Heart left ventricle (tissue), 16 donors: ENCODE measurements at regions not wholly inside any gene's neighbourhood (a gene's known extent, or its start where the extent isn't known, plus 50 kb on each side); places are given as distances from the start of the nearest gene placed in this dataset.

Source experiments
- ATAC-seq, 4 donors: fragments of 200-7000 bp; cut with Tn5 transposase; one replicate each; pipeline ENCODE4 v1.9.1; 2020 to 2022; ENCODE audit warnings: moderate library complexity in 4 of 4, mild to moderate bottlenecking in 3 of 4, moderate number of reproducible peaks in 1 of 4
- DNase-seq, 5 donors: peaks; one replicate each; pipeline ENCODE4 v3.0.0-alpha.2; 2020
- H3K27ac ChIP-seq, 12 donors: fragments of 200-600 bp; sonication (generic) in 4 of 12; one replicate each; pipeline versions ENCODE4 v1.5.0 to v1.8.0; 2016 to 2022; ENCODE audit warnings: mild to moderate bottlenecking in 2 of 12
- H3K27me3 ChIP-seq, 9 donors: fragments of 200-600 bp; sonication (generic) in 2 of 9; one replicate each; pipeline versions ENCODE4 v1.5.1 to v1.8.0; 2016 to 2022; ENCODE audit warnings: mild to moderate bottlenecking in 3 of 9
- H3K36me3 ChIP-seq, 9 donors: fragments of 200-600 bp; sonication (generic) in 2 of 9; one replicate each; pipeline versions ENCODE4 v1.5.0 to v1.8.0; 2018 to 2022; ENCODE audit warnings: mild to moderate bottlenecking in 2 of 9
- H3K4me1 ChIP-seq, 12 donors: fragments of 200-600 bp; sonication (generic) in 4 of 12; one replicate each; pipeline versions ENCODE4 v1.5.0 to v1.8.0; 2016 to 2022; ENCODE audit warnings: mild to moderate bottlenecking in 3 of 12
- H3K4me3 ChIP-seq, 12 donors: fragments of 200-600 bp; sonication (generic) in 4 of 12; one replicate each; pipeline versions ENCODE4 v1.5.0 to v1.8.0; 2017 to 2022; ENCODE audit warnings: mild to moderate bottlenecking in 9 of 12, moderate library complexity in 4 of 12
- H3K9me3 ChIP-seq, 12 donors: fragments of 200-600 bp; sonication (generic) in 4 of 12; one replicate each; pipeline versions ENCODE4 v1.5.0 to v1.8.0; 2016 to 2022; ENCODE audit warnings: mild to moderate bottlenecking in 1 of 12
- POLR2A ChIP-seq, 2 donors: fragments of 450-650 bp; IDR thresholded peaks; one replicate each; pipeline ENCODE4 v1.6.1; 2017; ENCODE audit warnings: antibody characterized with exemption in 2 of 2, mild to moderate bottlenecking in 2 of 2, moderate library complexity in 2 of 2
- WGBS, 4 donors: extraction: QIAGEN DNeasy Blood & Tissue Kit in 2 of 4; methylation state at CpG; one replicate each; pipeline versions ENCODE4 v1.1.5 to v1.1.7; 2013 to 2018; 5-methylcytosine and 5-hydroxymethylcytosine counted together
- intact Hi-C, 10 donors: fragments of 100-400 bp; cut with DNase I; formaldehyde crosslinking; loops; one replicate each; pipeline versions ENCODE4 v1.11.1 to v1.14.2; 2022
- TF ChIP-seq, protein P1 (sequence below), 12 donors: fragments of 200-600 bp; sonication (generic) in 4 of 12; IDR thresholded peaks; one replicate each; pipeline versions ENCODE4 v1.5.0 to v1.8.0; 2018 to 2022; ENCODE audit warnings: antibody characterized with exemption in 12 of 12, mild to moderate bottlenecking in 5 of 12
- donor health status: ischemic (EF 13 %, LVEDD 7.1; RV severe dilation, severe dysfunction).
- donor health status: healthy with polysubstance abuse.
- donor health status: DM: no; HTN: yes; CAD: no.
- donor health status: DM: no; HTN: no; CAD: no.
- donor health status: ischemic (EF 25% LVEDD 6.9; RV normal size, moderate dysfunction).
- donor health status: ischemic (EF 25% LVEDD 5.7; RV mildly dilated, moderate dysfunction).
- donor health status: healthy.
- donor health status: DM: yes; HTN: yes; CAD: no.
- donor health status: ischemic (EF 35%, LVEDD 5.7; RV mildly dilated, moderate dysfunction).
- donor health status: nonischemic (EF 11% LVEDD 7.7; RV severe dilation, severe dysfunction).
- donor health status: DM: yes; HTN: yes; CAD: no.
- donor health status: PGD.
- donor health status: ischemic (EF 29% LVEDD 5.4; RV normal size, mild dysfunction).
- donor health status: nonischemic (EF 23%, LVEDD 6.1; RV moderate dilation, normal function).

DNA sequence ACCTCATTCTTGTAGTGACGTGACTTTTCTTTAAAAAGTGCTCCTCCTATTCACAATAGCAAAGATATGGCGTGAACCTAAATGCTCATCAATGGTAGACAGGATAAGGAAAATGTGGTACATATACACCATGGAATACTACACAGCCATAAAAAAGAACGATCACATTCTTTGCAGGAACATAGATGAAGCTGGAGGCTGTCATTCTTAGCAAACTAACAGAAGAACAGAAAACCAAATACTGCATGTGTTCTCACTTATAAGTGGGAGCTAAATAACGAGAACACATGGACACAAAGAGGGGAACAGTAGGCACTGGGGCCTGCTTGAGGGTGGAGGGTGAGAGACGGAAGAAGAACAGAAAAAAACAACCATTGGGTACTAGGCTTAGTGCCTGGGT, 59.9 kb upstream of the FGFR2 start:
- peaks cover 0 to 3% (median 0%) of the 10 kb centered on the region in 12 donors for H3K9me3 ChIP-seq
- no peaks in the 10 kb centered on the region for H3K4me1 ChIP-seq
- H3K27ac ChIP-seq: no peak overlapping the region
- ATAC-seq: no peak
- TF ChIP-seq POLR2A (IDR thresholded peaks at IDR 0.05): no peak
- TF ChIP-seq, protein P1, sequence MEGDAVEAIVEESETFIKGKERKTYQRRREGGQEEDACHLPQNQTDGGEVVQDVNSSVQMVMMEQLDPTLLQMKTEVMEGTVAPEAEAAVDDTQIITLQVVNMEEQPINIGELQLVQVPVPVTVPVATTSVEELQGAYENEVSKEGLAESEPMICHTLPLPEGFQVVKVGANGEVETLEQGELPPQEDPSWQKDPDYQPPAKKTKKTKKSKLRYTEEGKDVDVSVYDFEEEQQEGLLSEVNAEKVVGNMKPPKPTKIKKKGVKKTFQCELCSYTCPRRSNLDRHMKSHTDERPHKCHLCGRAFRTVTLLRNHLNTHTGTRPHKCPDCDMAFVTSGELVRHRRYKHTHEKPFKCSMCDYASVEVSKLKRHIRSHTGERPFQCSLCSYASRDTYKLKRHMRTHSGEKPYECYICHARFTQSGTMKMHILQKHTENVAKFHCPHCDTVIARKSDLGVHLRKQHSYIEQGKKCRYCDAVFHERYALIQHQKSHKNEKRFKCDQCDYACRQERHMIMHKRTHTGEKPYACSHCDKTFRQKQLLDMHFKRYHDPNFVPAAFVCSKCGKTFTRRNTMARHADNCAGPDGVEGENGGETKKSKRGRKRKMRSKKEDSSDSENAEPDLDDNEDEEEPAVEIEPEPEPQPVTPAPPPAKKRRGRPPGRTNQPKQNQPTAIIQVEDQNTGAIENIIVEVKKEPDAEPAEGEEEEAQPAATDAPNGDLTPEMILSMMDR (IDR thresholded peaks at IDR 0.05): no peak
- no peaks in the 10 kb centered on the region for H3K27me3 ChIP-seq
- H3K36me3 ChIP-seq: no peaks in the 10 kb centered on the region
- no peak for DNase-seq
- 86 to 90% (median 88%) methylated on average over 5 of the region's 5 CpGs for WGBS, 4 donors
- intact Hi-C loops: no loop called here
- H3K4me3 ChIP-seq: no peak overlapping the region

DNA sequence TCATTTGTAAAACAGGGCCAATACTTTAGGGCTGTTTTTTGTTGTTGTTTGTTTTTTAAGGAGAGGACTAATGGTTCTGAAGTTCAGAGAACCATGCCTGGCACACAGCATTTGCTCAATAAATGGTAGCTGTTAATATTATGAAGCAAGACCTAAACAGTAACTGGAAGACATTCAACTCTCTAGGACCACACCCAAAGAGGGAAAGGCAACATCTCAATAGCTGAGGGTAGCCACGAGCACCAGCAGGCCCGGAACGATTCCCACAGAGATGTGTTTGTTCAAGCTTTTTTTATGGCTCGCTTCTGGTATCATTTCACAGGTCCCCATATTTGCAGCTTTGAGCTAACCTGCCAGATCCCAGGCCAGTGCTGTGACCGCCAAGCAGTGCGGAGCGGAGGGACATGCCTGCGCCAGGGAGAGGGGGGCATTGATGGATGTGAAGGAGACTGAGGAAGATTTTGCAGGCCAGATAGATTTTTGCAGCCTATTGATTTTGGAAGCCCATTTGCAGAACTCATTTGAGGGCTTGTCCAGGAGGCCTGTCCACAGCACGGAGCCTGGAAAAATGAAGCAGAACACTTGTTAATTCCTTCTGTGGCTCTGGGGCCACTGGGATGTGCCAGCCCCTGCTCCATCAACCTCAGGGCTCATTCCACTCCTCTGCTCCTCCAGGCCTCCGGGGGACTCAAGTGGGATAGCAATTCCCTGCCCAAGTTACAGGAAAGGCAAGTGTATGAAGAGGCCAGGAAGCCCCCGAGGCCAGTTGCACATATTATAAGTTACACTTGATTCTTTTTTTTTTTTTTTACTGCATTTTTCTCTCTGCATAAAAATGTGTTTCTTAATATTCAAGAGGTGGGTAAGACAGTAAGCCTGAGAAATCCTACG, 57.3 kb upstream of the FGFR2 start:
- Histone ChIP-seq H3K36me3 (no peaks in the 10 kb centered on the region), H3K4me1 (no peaks in the 10 kb centered on the region), H3K27ac (no peak overlapping the region), H3K4me3 (no peak overlapping the region), H3K9me3 (peaks cover 0 to 3% (median 0%) of the 10 kb centered on the region in 12 donors), H3K27me3 (no peaks in the 10 kb centered on the region)
- peak in 1 of 5 donors; percentile 16 for DNase-seq
- 78 to 83% (median 80%) methylated on average over 12 of the region's 12 CpGs for WGBS, 4 donors
- intact Hi-C loops: no loop called here
- no peak for ATAC-seq
- TF ChIP-seq, protein P1 (IDR thresholded peaks at IDR 0.05): no peak
- no peak for TF ChIP-seq POLR2A (IDR thresholded peaks at IDR 0.05)

DNA sequence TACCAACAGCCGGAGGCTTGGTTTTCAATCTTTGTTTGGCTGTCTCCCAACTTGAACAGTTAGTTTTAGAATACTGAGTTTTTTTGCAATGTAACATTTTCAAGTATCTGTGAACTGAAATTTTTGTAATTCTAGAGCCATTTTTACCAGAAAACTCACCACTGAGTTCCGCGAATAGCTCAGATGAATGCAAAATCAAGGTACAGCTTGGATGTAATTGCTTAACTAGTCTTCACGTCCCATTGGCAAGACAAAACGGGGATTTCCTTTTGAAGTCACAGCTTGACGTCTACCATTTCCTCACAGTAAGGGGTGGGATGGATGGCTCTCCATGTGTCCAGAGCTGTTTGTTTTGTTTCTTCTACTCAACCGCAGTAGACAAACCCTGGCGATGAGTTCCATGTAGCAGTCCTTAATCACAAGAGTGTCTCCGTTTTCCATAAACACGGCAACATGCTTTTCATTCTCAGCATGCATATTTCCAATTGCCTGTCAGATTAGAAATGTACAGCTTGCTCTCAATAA, 55.8 kb upstream of the FGFR2 start:
- no peaks in the 10 kb centered on the region for H3K36me3 ChIP-seq
- no peaks in the 10 kb centered on the region for H3K27me3 ChIP-seq
- WGBS, 4 donors: 67 to 78% (median 71%) methylated on average over 10 of the region's 10 CpGs
- ATAC-seq: no peak
- no peak overlapping the region for H3K4me3 ChIP-seq
- TF ChIP-seq POLR2A (IDR thresholded peaks at IDR 0.05): no peak
- TF ChIP-seq, protein P1 (IDR thresholded peaks at IDR 0.05): no peak
- H3K9me3 ChIP-seq: peaks cover 0 to 3% (median 0%) of the 10 kb centered on the region in 12 donors
- no peak overlapping the region for H3K27ac ChIP-seq
- no peak for DNase-seq
- no peaks in the 10 kb centered on the region for H3K4me1 ChIP-seq
- intact Hi-C loops: no loop called here

DNA sequence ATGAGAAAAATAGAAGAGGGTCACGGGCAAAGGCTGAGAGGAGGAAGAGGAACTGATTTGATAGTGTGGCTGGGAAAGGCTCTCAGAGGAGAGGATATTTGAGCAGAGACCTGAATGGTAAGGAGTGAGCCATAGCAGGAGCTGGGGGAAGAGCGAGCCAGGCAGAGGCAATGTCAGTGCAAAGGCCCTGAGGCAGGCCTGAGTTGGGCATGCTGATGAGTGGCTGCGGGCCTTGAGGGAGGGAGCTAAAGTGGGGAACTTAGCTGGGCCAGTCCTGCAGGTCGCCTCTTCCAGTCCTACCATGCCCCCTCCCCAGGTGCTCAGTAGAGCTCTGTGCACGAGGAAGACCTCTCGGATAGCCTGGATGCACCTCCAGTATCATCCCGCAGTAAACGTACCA, 55.4 kb upstream of the FGFR2 start:
- no peaks in the 10 kb centered on the region for H3K27me3 ChIP-seq
- intact Hi-C loops: no loop called here
- ATAC-seq (no peak), DNase-seq (peak in 1 of 5 donors; percentile 33)
- H3K4me3 ChIP-seq: no peak overlapping the region
- peaks cover 0 to 3% (median 0%) of the 10 kb centered on the region in 12 donors for H3K9me3 ChIP-seq
- H3K36me3 ChIP-seq: no peaks in the 10 kb centered on the region
- no peak for TF ChIP-seq POLR2A (IDR thresholded peaks at IDR 0.05)
- TF ChIP-seq, protein P1 (IDR thresholded peaks at IDR 0.05): no peak
- WGBS, 4 donors: 88 to 92% (median 90%) methylated on average over 8 of the region's 8 CpGs
- H3K27ac ChIP-seq: no peak overlapping the region
- no peaks in the 10 kb centered on the region for H3K4me1 ChIP-seq
